ENCODE measurements at regions not wholly inside any gene's neighbourhood (a gene's known extent, or its start where the extent isn't known, plus 50 kb on each side); places are given as distances from the start of the nearest gene placed in this dataset.

DNA sequence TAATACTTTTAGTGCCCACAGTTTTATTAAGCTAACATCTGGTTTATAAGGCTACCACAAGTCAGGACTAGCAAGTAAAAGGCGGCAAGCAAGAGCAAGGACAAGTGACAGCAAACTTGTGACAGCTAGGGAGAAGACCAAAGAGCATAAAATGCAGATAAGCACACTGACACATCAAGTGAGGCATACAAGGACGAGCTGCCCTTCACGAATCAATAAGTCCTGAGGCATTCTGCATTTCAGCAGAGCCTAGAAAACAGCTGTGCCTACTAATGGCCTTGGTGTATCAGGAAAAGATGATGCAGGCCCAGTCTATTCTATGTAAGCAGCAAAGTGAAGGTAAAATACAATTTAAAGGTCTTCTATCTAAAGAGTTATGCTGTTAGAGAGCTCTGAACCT lies 74.8 kb downstream of the KRTAP19-8 start (continued):
- TF ChIP-seq, protein P1, sequence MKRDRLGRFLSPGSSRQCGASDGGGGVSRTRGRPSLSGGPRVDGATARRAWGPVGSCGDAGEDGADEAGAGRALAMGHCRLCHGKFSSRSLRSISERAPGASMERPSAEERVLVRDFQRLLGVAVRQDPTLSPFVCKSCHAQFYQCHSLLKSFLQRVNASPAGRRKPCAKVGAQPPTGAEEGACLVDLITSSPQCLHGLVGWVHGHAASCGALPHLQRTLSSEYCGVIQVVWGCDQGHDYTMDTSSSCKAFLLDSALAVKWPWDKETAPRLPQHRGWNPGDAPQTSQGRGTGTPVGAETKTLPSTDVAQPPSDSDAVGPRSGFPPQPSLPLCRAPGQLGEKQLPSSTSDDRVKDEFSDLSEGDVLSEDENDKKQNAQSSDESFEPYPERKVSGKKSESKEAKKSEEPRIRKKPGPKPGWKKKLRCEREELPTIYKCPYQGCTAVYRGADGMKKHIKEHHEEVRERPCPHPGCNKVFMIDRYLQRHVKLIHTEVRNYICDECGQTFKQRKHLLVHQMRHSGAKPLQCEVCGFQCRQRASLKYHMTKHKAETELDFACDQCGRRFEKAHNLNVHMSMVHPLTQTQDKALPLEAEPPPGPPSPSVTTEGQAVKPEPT (CRISPR knock-in tag; IDR thresholded peaks at IDR 0.05; ENCODE audit: low read depth) = no peak
- no peak for TF ChIP-seq ZNF672 (CRISPR knock-in tag; IDR thresholded peaks at IDR 0.05)
- no peak for TF ChIP-seq TRIM24 (CRISPR knock-in tag; IDR thresholded peaks at IDR 0.05)
- no peak for TF ChIP-seq GMEB2 (CRISPR knock-in tag; IDR thresholded peaks at IDR 0.05; ENCODE audit: low read depth)
- TF ChIP-seq FOXA3 (CRISPR knock-in tag; IDR thresholded peaks at IDR 0.05) = no peak
- no peak for TF ChIP-seq ZNF562 (CRISPR knock-in tag; IDR thresholded peaks at IDR 0.05; ENCODE audit: borderline replicate concordance)
- TF ChIP-seq NR2F6 (IDR thresholded peaks at IDR 0.05) = no peak
- TF ChIP-seq NR2F6 (CRISPR knock-in tag; IDR thresholded peaks at IDR 0.05) = no peak

- CTCF ChIA-PET (ENCODE audit: low intra/inter-chr PET ratio, low total read pairs) = no interaction called here
- no peaks in the 10 kb centered on the region for H3K79me2 ChIP-seq (ENCODE audit: insufficient read depth, low read length)
- H3K4me1 ChIP-seq (ENCODE audit: insufficient read depth, low read length) = no peaks in the 10 kb centered on the region
- H3K9ac ChIP-seq (ENCODE audit: insufficient read depth, low read depth, low read length) = no peak overlapping the region
- no peak overlapping the region for H2AFZ ChIP-seq (ENCODE audit: low read length)
- POLR2A ChIA-PET = no interaction called here
- H3K27me3 ChIP-seq (ENCODE audit: control insufficient read depth in 1 of 2, insufficient read depth in 2 of 2, low read length in 2 of 2) = no peaks in the 10 kb centered on the region
- in situ Hi-C loops (cut with HindIII; ENCODE audit: extremely low pct_ligation_motif_present, low pct_unique_long_range_greater_than_20kb) = no loop called here
- no peaks in the 10 kb centered on the region for H3K36me3 ChIP-seq (replicated peaks in 1 of 2; ENCODE audit: control insufficient read depth in 1 of 2, insufficient read depth in 2 of 2, low read length in 2 of 2)
- DNase-seq (ENCODE audit: low spot score) (no peak), ATAC-seq (no peak), FAIRE-seq (no peak)
- no peak overlapping the region for H3K4me3 ChIP-seq (replicated peaks in 1 of 3; ENCODE audit: insufficient read depth in 1 of 3, low read depth in 2 of 3, low read length in 3 of 3)
- no peaks in the 10 kb centered on the region for H4K20me1 ChIP-seq (ENCODE audit: insufficient read depth, low read length)
- 1% methylated on average over 4 of the region's 5 CpGs for WGBS (ENCODE audit: low lambda C conversion rate)
- H3K9me3 ChIP-seq (ENCODE audit: low read length) = peaks cover 92% of the 10 kb centered on the region
- no peak overlapping the region for H3K4me2 ChIP-seq (ENCODE audit: low read depth, low read length)
- intact Hi-C loops (cut with micrococcal nuclease; ENCODE audit: unreplicated experiment) = no loop called here
- BruUV-seq (replicated peaks) = no TSS peak
- no peak overlapping the region for H3K27ac ChIP-seq (ENCODE audit: extremely low read length, insufficient read depth, low read length)
- TF ChIP-seq HNRNPH1 (optimal IDR thresholded peaks at IDR 0.05; ENCODE audit: low read depth, low read length) (no peak), ZFP90 (CRISPR knock-in tag; IDR thresholded peaks at IDR 0.05; ENCODE audit: borderline replicate concordance) (no peak), THAP7 (CRISPR knock-in tag; IDR thresholded peaks at IDR 0.05) (no peak), ZNF75D (CRISPR knock-in tag; IDR thresholded peaks at IDR 0.05; ENCODE audit: borderline replicate concordance) (no peak), KLF11 (CRISPR knock-in tag; IDR thresholded peaks at IDR 0.05) (no peak), NFIC (IDR thresholded peaks at IDR 0.05; ENCODE audit: low read length) (no peak), ZNF703 (CRISPR knock-in tag; IDR thresholded peaks at IDR 0.05; ENCODE audit: borderline replicate concordance) (no peak), CC2D1A (CRISPR knock-in tag; IDR thresholded peaks at IDR 0.05) (no peak), PHF5A (CRISPR knock-in tag; IDR thresholded peaks at IDR 0.05; ENCODE audit: low read depth, unreplicated experiment) (no peak), NFE2 (CRISPR knock-in tag; IDR thresholded peaks at IDR 0.05) (no peak), ZNF350 (CRISPR knock-in tag; IDR thresholded peaks at IDR 0.05; ENCODE audit: borderline replicate concordance, low read depth) (no peak)
- TF ChIP-seq, protein P2, sequence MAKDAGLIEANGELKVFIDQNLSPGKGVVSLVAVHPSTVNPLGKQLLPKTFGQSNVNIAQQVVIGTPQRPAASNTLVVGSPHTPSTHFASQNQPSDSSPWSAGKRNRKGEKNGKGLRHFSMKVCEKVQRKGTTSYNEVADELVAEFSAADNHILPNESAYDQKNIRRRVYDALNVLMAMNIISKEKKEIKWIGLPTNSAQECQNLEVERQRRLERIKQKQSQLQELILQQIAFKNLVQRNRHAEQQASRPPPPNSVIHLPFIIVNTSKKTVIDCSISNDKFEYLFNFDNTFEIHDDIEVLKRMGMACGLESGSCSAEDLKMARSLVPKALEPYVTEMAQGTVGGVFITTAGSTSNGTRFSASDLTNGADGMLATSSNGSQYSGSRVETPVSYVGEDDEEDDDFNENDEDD (CRISPR knock-in tag; IDR thresholded peaks at IDR 0.05; ENCODE audit: borderline replicate concordance) = no peak
- TF ChIP-seq, protein P3, sequence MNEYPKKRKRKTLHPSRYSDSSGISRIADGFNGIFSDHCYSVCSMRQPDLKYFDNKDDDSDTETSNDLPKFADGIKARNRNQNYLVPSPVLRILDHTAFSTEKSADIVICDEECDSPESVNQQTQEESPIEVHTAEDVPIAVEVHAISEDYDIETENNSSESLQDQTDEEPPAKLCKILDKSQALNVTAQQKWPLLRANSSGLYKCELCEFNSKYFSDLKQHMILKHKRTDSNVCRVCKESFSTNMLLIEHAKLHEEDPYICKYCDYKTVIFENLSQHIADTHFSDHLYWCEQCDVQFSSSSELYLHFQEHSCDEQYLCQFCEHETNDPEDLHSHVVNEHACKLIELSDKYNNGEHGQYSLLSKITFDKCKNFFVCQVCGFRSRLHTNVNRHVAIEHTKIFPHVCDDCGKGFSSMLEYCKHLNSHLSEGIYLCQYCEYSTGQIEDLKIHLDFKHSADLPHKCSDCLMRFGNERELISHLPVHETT (CRISPR knock-in tag; conservative IDR thresholded peaks at IDR 0.05) = no peak
Observed at GRCh38 chr21:30962013-30962412, 76.3 kb downstream of the KRTAP19-8 start.

All from HepG2 (cell line).